ENCODE measurements at regions not wholly inside any gene's neighbourhood (a gene's known extent, or its start where the extent isn't known, plus 50 kb on each side); places are given as distances from the start of the nearest gene placed in this dataset.
"Not testable (repeated sequence)": the region's sequence is repeated elsewhere in the genome, so short reads cannot be mapped to it uniquely, and the experiment has no call there.

- DNase-seq = not testable (repeated sequence)
Measured at GRCh38 chr1:57530911-57531260, 107.0 kb upstream of the DAB1 start.

GRCh38 chr1:57530206-57530910 is 106.5 kb upstream of the DAB1 start:
- DNase-seq = no peak

- DNase-seq = no peak
Measured at GRCh38 chr1:57522575-57522974, 98.7 kb upstream of the DAB1 start.

GRCh38 chr1:57520743-57521515 is 97.1 kb upstream of the DAB1 start:
- DNase-seq = no peak

- no peak for DNase-seq
Measured at GRCh38 chr1:57518496-57518895, 94.6 kb upstream of the DAB1 start.

GRCh38 chr1:57517587-57518374 is 93.9 kb upstream of the DAB1 start:
- no peak for DNase-seq

GRCh38 chr1:57512386-57512785 is 88.5 kb upstream of the DAB1 start:
- no peak for DNase-seq

- DNase-seq = no peak
Measured at GRCh38 chr1:57506941-57507340, 83.1 kb upstream of the DAB1 start.

- DNase-seq = no peak
Measured at GRCh38 chr1:57503337-57503736, 79.5 kb upstream of the DAB1 start.

GRCh38 chr1:57500136-57500830 is 76.4 kb upstream of the DAB1 start:
- no peak for DNase-seq

- no peak for DNase-seq
Measured at GRCh38 chr1:57494530-57495079, 70.7 kb upstream of the DAB1 start.

- no peak for DNase-seq
Measured at GRCh38 chr1:57492586-57493226, 68.8 kb upstream of the DAB1 start.

GRCh38 chr1:57489358-57490036 is 65.6 kb upstream of the DAB1 start:
- no peak for DNase-seq

- DNase-seq = no peak
Measured at GRCh38 chr1:57485643-57486042, 61.8 kb upstream of the DAB1 start.

GRCh38 chr1:57483954-57484353 is 60.1 kb upstream of the DAB1 start:
- DNase-seq = no peak

- DNase-seq = no peak
Measured at GRCh38 chr1:57479471-57479870, 55.6 kb upstream of the DAB1 start.

- DNase-seq = no peak
Measured at GRCh38 chr1:57475366-57475765, 51.5 kb upstream of the DAB1 start.

- DNase-seq = no peak
Measured at GRCh38 chr1:57474137-57474750, 50.4 kb upstream of the DAB1 start.

Data from Kasumi-1 (cell line).